ENCODE measurements at regions not wholly inside any gene's neighbourhood (a gene's known extent, or its start where the extent isn't known, plus 50 kb on each side); places are given as distances from the start of the nearest gene placed in this dataset.
"Not testable (repeated sequence)": the region's sequence is repeated elsewhere in the genome, so short reads cannot be mapped to it uniquely, and the experiment has no call there.

DNA sequence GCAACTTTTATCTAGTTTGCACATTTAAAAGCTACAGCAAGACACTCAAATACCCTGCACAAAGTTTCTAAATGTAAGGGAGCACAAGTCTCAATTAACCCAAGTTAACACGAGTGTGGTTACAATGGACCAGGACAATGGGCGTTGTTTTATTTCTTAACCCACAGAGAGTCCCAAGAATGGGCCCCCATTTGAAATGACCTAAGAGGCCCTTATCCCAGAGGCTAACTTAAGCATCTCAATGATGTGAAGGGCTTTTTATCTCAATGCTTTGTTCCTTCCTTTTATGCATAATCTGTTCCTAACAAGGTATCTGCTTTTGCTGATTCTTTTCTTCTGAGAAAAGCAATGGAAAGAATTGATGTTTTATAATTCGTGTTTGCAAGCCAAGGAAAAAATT is 151.5 kb upstream of the SALL3 start:
- WGBS: 56% methylated on average over 3 of the region's 3 CpGs

DNA sequence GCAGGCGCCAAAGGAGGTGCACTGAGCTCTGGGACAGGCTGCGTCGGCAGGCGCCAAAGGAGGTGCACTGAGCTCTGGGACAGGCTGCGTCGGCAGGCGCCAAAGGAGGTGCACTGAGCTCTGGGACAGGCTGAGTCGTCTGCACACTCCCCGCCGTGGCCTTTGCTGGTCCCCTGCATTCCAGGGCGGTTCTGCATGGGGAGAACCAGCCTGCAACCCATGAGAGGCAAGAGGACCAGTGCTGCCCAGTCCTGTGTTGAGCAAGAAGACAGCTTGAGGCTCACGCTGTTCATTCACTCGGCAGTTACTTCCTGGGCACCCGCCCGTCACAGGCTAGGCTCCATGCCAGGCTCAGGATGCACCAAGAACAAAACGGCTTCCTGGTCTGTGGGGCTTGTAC is 150.6 kb upstream of the SALL3 start:
- not testable (repeated sequence) for H2BK15ac ChIP-seq (ENCODE audit: low read depth, poor library complexity, severe bottlenecking); H3K9me3 ChIP-seq (ENCODE audit: control insufficient read depth, low read length)

More for the DNA sequence above, 151.5 kb upstream of the SALL3 start:
- no peak overlapping the region for H3K9ac ChIP-seq (ENCODE audit: low read length)
- no peak overlapping the region for H3K23ac ChIP-seq (ENCODE audit: low read length in 2 of 2)
- no peak overlapping the region for H2BK120ac ChIP-seq (ENCODE audit: low read depth, low read length)
- no peak overlapping the region for H3K14ac ChIP-seq (ENCODE audit: low read length in 2 of 2)
- no peak overlapping the region for H2AFZ ChIP-seq (ENCODE audit: low read depth, low read length)
- H3K79me1 ChIP-seq (replicated peaks; ENCODE audit: low read length, poor library complexity, severe bottlenecking): no peaks in the 10 kb centered on the region
- no peak overlapping the region for H4K8ac ChIP-seq (ENCODE audit: low read length)
- H2BK15ac ChIP-seq (ENCODE audit: low read depth, poor library complexity, severe bottlenecking): no peak overlapping the region
- no peak overlapping the region for H2BK5ac ChIP-seq (ENCODE audit: low read depth, low read length, poor library complexity, severe bottlenecking)
- no peaks in the 10 kb centered on the region for H3K36me3 ChIP-seq (ENCODE audit: control insufficient read depth in 1 of 2, insufficient read depth in 2 of 2, low read depth in 1 of 2, low read length in 2 of 2)
- H3K4me1 ChIP-seq (ENCODE audit: control insufficient read depth, insufficient read depth, low read depth, low read length): no peaks in the 10 kb centered on the region
- H2BK12ac ChIP-seq (ENCODE audit: low read length in 2 of 2): no peak overlapping the region
- no peak overlapping the region for H4K91ac ChIP-seq (ENCODE audit: low read length)
- H3K27ac ChIP-seq (ENCODE audit: low read length, poor library complexity, severe bottlenecking): no peak overlapping the region
- H3K4me3 ChIP-seq (ENCODE audit: insufficient read depth in 1 of 2, low read depth in 1 of 2, low read length in 2 of 2): no peak overlapping the region
- H3K4me2 ChIP-seq (ENCODE audit: low read length, poor library complexity, severe bottlenecking): no peak overlapping the region
- H3K4ac ChIP-seq (ENCODE audit: low read depth in 1 of 2, low read length in 2 of 2): no peak overlapping the region
- no peaks in the 10 kb centered on the region for H3K9me3 ChIP-seq (ENCODE audit: control insufficient read depth, low read length)
- DNase-seq: no peak
- H3K27me3 ChIP-seq (ENCODE audit: control insufficient read depth in 1 of 2, insufficient read depth in 1 of 2, low read length in 2 of 2): no peaks in the 10 kb centered on the region
- H2AK5ac ChIP-seq (ENCODE audit: low read length, severe bottlenecking): no peak overlapping the region
- H3K18ac ChIP-seq (ENCODE audit: low read depth in 1 of 2, low read length in 2 of 2): no peak overlapping the region

DNA sequence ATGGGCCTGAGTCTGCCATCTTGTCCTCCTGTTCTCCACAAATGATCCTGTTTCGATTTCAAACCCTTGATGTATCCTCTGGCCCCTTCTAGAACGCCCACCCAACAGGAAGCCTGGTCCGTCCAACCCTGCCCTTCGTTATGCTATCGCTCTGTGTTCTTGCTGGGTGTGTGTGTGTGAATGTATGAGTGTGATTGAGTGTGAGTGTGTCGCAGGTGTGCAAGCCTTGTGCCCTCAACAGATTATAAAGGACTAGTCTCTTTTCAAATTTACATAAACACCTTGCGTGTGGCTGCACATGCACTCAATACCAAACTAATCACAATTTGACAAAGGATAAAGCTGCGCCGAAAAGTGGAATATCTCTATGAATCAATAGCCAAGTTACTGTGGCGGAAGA is 149.5 kb upstream of the SALL3 start:
- Histone ChIP-seq H4K91ac (ENCODE audit: low read length) (no peak overlapping the region), H3K23ac (ENCODE audit: low read length in 2 of 2) (no peak overlapping the region)

More for the DNA sequence above, 150.6 kb upstream of the SALL3 start:
- H2AK5ac ChIP-seq (ENCODE audit: low read length, severe bottlenecking); H2BK5ac ChIP-seq (ENCODE audit: low read depth, low read length, poor library complexity, severe bottlenecking); H3K4me1 ChIP-seq (ENCODE audit: control insufficient read depth, insufficient read depth, low read depth, low read length); H2AFZ ChIP-seq (ENCODE audit: low read depth, low read length); H4K8ac ChIP-seq (ENCODE audit: low read length); H3K4ac ChIP-seq (ENCODE audit: low read depth in 1 of 2, low read length in 2 of 2); H2BK12ac ChIP-seq (ENCODE audit: low read length in 2 of 2); H3K4me3 ChIP-seq (ENCODE audit: insufficient read depth in 1 of 2, low read depth in 1 of 2, low read length in 2 of 2); H3K23ac ChIP-seq (ENCODE audit: low read length in 2 of 2); DNase-seq; H2BK120ac ChIP-seq (ENCODE audit: low read depth, low read length); H4K91ac ChIP-seq (ENCODE audit: low read length); H3K4me2 ChIP-seq (ENCODE audit: low read length, poor library complexity, severe bottlenecking); H3K79me1 ChIP-seq (replicated peaks; ENCODE audit: low read length, poor library complexity, severe bottlenecking); H3K14ac ChIP-seq (ENCODE audit: low read length in 2 of 2); H3K9ac ChIP-seq (ENCODE audit: low read length); H3K27ac ChIP-seq (ENCODE audit: low read length, poor library complexity, severe bottlenecking); H3K18ac ChIP-seq (ENCODE audit: low read depth in 1 of 2, low read length in 2 of 2); H3K36me3 ChIP-seq (ENCODE audit: control insufficient read depth in 1 of 2, insufficient read depth in 2 of 2, low read depth in 1 of 2, low read length in 2 of 2); H3K27me3 ChIP-seq (ENCODE audit: control insufficient read depth in 1 of 2, insufficient read depth in 1 of 2, low read length in 2 of 2): not testable (repeated sequence)
- whole genome bisulfite sequencing: 84% methylated on average over 16 of the region's 16 CpGs

DNA sequence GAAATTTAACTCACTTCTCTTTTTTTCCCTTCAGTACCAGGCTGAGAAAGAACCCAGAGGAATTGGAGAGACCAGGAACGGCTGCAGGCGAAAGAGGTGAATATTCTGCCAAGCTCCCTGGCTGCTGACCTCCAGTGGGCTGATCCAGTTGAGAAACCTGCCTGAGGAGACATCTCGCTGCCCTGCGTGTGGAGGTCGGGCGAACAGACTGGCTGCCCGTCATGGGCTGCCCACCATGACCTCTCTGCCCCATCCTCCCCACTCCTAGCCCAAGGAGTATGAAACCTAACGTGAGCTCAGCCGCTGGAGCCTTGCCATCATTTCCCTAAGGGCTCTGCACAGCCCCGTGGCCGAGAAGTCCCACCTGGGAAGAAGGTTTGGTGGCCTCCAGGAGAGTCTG is 148.8 kb upstream of the SALL3 start:
- no peaks in the 10 kb centered on the region for H3K4me1 ChIP-seq (ENCODE audit: control insufficient read depth, insufficient read depth, low read depth, low read length)
- 78% methylated on average over 11 of the region's 11 CpGs for WGBS
- no peak overlapping the region for H3K23ac ChIP-seq (ENCODE audit: low read length in 2 of 2)
- H3K18ac ChIP-seq (ENCODE audit: low read depth in 1 of 2, low read length in 2 of 2): no peak overlapping the region
- H4K8ac ChIP-seq (ENCODE audit: low read length): no peak overlapping the region
- H2BK12ac ChIP-seq (ENCODE audit: low read length in 2 of 2): no peak overlapping the region
- no peak overlapping the region for H3K9ac ChIP-seq (ENCODE audit: low read length)
- no peak overlapping the region for H3K27ac ChIP-seq (ENCODE audit: low read length, poor library complexity, severe bottlenecking)
- H3K4me2 ChIP-seq (ENCODE audit: low read length, poor library complexity, severe bottlenecking): no peak overlapping the region
- no peak overlapping the region for H2BK15ac ChIP-seq (ENCODE audit: low read depth, poor library complexity, severe bottlenecking)
- no peak overlapping the region for H2AK5ac ChIP-seq (ENCODE audit: low read length, severe bottlenecking)
- H4K91ac ChIP-seq (ENCODE audit: low read length): no peak overlapping the region
- H3K4me3 ChIP-seq (ENCODE audit: insufficient read depth in 1 of 2, low read depth in 1 of 2, low read length in 2 of 2): no peak overlapping the region
- no peaks in the 10 kb centered on the region for H3K27me3 ChIP-seq (ENCODE audit: control insufficient read depth in 1 of 2, insufficient read depth in 1 of 2, low read length in 2 of 2)
- H2BK5ac ChIP-seq (ENCODE audit: low read depth, low read length, poor library complexity, severe bottlenecking): no peak overlapping the region
- H2AFZ ChIP-seq (ENCODE audit: low read depth, low read length): no peak overlapping the region
- no peak overlapping the region for H2BK120ac ChIP-seq (ENCODE audit: low read depth, low read length)
- H3K14ac ChIP-seq (ENCODE audit: low read length in 2 of 2): no peak overlapping the region
- H3K79me1 ChIP-seq (replicated peaks; ENCODE audit: low read length, poor library complexity, severe bottlenecking): no peaks in the 10 kb centered on the region
- H3K4ac ChIP-seq (ENCODE audit: low read depth in 1 of 2, low read length in 2 of 2): no peak overlapping the region
- no peaks in the 10 kb centered on the region for H3K36me3 ChIP-seq (ENCODE audit: control insufficient read depth in 1 of 2, insufficient read depth in 2 of 2, low read depth in 1 of 2, low read length in 2 of 2)
- H3K9me3 ChIP-seq (ENCODE audit: control insufficient read depth, low read length): no peaks in the 10 kb centered on the region
- no peak for DNase-seq

More for the DNA sequence above, 149.5 kb upstream of the SALL3 start:
- no peak overlapping the region for H3K4ac ChIP-seq (ENCODE audit: low read depth in 1 of 2, low read length in 2 of 2)
- 95% methylated on average over 8 of the region's 10 CpGs for WGBS
- no peak overlapping the region for H4K8ac ChIP-seq (ENCODE audit: low read length)
- H3K36me3 ChIP-seq (ENCODE audit: control insufficient read depth in 1 of 2, insufficient read depth in 2 of 2, low read depth in 1 of 2, low read length in 2 of 2): no peaks in the 10 kb centered on the region
- H2BK120ac ChIP-seq (ENCODE audit: low read depth, low read length): no peak overlapping the region
- H2BK12ac ChIP-seq (ENCODE audit: low read length in 2 of 2): no peak overlapping the region
- H3K4me3 ChIP-seq (ENCODE audit: insufficient read depth in 1 of 2, low read depth in 1 of 2, low read length in 2 of 2): no peak overlapping the region
- no peaks in the 10 kb centered on the region for H3K79me1 ChIP-seq (replicated peaks; ENCODE audit: low read length, poor library complexity, severe bottlenecking)
- H3K18ac ChIP-seq (ENCODE audit: low read depth in 1 of 2, low read length in 2 of 2): no peak overlapping the region
- no peak overlapping the region for H2AK5ac ChIP-seq (ENCODE audit: low read length, severe bottlenecking)
- no peak overlapping the region for H2AFZ ChIP-seq (ENCODE audit: low read depth, low read length)
- H3K27me3 ChIP-seq (ENCODE audit: control insufficient read depth in 1 of 2, insufficient read depth in 1 of 2, low read length in 2 of 2): no peaks in the 10 kb centered on the region
- no peak overlapping the region for H3K27ac ChIP-seq (ENCODE audit: low read length, poor library complexity, severe bottlenecking)
- no peak overlapping the region for H3K9ac ChIP-seq (ENCODE audit: low read length)
- DNase-seq: no peak
- no peak overlapping the region for H2BK15ac ChIP-seq (ENCODE audit: low read depth, poor library complexity, severe bottlenecking)
- no peak overlapping the region for H3K14ac ChIP-seq (ENCODE audit: low read length in 2 of 2)
- H3K9me3 ChIP-seq (ENCODE audit: control insufficient read depth, low read length): no peaks in the 10 kb centered on the region
- no peak overlapping the region for H2BK5ac ChIP-seq (ENCODE audit: low read depth, low read length, poor library complexity, severe bottlenecking)
- no peaks in the 10 kb centered on the region for H3K4me1 ChIP-seq (ENCODE audit: control insufficient read depth, insufficient read depth, low read depth, low read length)
- H3K4me2 ChIP-seq (ENCODE audit: low read length, poor library complexity, severe bottlenecking): no peak overlapping the region

Data from mesenchymal stem cell (in vitro differentiated cells and primary cell).